GM12875 (cell line): ENCODE measurements at regions not wholly inside any gene's neighbourhood (a gene's known extent, or its start where the extent isn't known, plus 50 kb on each side); places are given as distances from the start of the nearest gene placed in this dataset.

Source experiments
- H3K4me3 ChIP-seq: one replicate; pipeline ENCODE4 v1.5.1; 2011; ENCODE audit warnings: low read depth, low read length, control low read depth
- TF ChIP-seq, protein P1 (sequence below): IDR thresholded peaks from 2 replicates; pipeline ENCODE4 v1.5.1; 2011; ENCODE audit warnings: low read depth, mild to moderate bottlenecking, control low read depth, inconsistent platforms, low read length, moderate library complexity, borderline replicate concordance; ENCODE audit not compliant: insufficient read depth

DNA sequence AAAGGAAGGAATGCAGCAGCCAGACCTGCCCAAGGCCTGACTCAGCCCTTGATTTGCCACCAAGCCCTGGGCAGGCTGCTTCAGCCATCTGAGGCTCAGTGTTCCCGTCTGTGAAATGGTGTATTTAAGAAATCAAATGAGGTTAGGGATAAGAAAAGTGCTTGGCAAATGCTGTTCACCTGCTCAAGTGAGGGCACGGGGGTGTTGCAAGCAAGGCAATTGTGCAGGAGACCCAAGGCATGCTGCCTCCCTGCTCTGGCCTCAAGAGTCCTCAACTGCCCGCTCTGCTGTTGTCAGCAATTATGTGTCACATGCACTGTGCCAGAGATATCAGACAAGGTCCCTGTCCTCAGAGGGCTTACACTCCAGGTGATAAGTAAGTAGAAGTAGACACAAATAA, 101.8 kb downstream of the TPRA1 start:
- TF ChIP-seq, protein P1, sequence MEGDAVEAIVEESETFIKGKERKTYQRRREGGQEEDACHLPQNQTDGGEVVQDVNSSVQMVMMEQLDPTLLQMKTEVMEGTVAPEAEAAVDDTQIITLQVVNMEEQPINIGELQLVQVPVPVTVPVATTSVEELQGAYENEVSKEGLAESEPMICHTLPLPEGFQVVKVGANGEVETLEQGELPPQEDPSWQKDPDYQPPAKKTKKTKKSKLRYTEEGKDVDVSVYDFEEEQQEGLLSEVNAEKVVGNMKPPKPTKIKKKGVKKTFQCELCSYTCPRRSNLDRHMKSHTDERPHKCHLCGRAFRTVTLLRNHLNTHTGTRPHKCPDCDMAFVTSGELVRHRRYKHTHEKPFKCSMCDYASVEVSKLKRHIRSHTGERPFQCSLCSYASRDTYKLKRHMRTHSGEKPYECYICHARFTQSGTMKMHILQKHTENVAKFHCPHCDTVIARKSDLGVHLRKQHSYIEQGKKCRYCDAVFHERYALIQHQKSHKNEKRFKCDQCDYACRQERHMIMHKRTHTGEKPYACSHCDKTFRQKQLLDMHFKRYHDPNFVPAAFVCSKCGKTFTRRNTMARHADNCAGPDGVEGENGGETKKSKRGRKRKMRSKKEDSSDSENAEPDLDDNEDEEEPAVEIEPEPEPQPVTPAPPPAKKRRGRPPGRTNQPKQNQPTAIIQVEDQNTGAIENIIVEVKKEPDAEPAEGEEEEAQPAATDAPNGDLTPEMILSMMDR = no peak
- no peak overlapping the region for H3K4me3 ChIP-seq

DNA sequence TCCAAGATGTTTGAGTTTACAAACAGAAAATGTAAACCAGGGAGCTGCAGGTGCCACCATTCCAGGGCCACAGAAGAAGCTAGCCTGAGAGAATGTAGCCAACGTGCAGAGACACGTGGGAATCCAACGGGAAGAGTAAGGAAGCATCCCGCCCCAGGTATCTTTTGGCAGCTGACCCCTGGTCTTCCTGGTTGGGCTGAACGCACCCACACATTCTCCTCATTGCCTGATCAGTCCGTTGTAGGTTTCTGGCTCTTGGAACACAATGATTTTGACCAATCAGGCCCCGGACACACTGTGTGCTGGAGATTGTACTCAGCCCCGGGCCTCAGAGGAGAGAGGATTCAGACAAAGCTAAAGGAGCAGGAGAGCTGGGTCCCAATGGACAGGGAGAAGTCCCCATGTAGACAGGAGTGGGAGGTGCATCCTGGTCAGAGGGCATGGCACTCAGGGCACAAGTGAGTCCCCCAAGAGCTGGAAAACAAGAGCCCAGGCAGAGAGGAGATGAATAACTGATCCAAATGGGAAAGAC, 102.3 kb downstream of the TPRA1 start:
- no peak overlapping the region for H3K4me3 ChIP-seq
- TF ChIP-seq, protein P1 = no peak

DNA sequence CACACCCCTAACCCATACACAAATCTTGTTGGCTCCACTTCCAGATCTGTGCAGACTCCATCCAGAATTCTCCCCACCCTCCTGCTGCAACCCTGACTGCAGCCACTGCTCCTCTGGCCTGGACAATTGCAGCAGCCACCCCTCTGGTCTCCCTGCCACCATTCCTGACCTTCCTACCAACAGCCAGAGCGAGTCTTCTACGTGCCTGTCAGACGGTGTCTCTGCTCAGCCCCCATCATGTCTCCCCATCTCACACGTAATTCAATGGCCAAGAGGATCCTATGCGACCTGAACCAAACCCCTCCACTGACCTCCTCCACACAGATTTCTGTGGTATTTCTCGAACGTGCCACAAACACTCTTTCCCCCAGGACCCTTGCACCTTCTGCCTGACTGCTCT, 103.3 kb downstream of the TPRA1 start:
- TF ChIP-seq, protein P1 = no peak
- H3K4me3 ChIP-seq = no peak overlapping the region

DNA sequence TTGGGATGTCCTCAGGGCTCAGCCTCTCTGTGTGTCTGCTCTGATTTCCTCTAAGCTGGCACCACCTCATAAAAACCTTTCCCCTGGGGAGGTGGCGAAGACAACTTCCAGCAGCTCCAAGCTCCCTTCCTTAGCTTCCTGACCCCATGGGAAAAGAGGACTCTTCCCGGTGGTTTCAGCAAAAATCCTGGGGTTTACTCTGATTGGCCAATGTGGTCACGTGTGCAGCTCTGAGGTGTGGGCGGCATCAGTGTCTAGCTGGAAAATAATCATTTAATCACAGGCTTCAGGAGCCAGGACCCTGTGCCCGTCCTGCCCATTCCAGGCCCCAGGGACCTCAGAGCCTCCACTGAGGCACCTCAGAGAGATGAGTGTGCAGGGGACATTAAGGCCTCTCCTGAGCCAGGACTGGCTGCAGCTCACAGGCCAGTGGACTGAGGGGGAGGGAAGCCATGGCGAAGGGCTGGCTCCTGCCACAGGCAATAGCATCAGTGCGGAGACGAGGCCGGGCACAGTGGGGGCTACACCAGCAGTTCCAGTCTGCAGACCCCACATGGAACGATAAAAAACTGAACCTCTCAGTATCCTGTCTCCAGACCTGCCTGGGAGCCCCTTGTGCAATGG, 104.1 kb downstream of the TPRA1 start:
- TF ChIP-seq, protein P1 = no peak
- H3K4me3 ChIP-seq = no peak overlapping the region

DNA sequence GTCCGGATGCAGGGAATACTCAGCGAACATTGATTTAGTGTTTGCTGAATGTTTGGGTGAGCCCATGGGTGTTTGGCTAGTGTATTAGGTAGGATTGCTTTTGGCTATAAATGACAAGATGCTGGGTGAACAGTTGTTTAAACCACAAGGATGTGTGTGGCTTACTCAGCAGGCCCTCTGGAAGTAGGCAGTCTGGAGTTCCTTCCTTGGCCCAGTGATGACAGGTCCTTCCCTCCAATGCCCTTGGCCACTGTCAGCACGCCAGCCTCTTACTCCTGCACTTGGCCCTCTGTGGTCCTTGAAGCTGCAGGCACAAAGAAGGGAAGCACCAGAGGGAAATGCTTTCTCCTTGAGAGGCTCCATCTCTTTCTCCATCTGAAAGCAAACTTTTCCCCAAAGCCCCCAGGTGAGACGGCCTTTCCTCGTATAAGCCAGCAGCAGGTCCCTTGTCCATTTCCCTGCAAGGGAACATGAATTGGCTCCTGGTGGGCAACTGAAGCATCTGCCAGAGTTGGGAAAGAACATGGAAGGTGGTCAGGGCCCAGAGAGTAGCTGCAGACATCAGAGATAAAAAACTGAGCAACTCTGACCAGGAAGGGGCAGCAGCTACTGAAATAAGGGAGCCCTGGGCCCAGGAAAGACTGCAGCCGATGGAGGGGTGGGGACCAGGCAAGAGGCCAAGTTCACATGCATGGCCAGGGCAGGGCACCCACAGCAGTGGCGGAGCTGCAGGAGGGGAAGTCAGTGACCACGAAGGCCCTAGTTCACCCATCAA, 105.0 kb downstream of the TPRA1 start:
- TF ChIP-seq, protein P1 = no peak

DNA sequence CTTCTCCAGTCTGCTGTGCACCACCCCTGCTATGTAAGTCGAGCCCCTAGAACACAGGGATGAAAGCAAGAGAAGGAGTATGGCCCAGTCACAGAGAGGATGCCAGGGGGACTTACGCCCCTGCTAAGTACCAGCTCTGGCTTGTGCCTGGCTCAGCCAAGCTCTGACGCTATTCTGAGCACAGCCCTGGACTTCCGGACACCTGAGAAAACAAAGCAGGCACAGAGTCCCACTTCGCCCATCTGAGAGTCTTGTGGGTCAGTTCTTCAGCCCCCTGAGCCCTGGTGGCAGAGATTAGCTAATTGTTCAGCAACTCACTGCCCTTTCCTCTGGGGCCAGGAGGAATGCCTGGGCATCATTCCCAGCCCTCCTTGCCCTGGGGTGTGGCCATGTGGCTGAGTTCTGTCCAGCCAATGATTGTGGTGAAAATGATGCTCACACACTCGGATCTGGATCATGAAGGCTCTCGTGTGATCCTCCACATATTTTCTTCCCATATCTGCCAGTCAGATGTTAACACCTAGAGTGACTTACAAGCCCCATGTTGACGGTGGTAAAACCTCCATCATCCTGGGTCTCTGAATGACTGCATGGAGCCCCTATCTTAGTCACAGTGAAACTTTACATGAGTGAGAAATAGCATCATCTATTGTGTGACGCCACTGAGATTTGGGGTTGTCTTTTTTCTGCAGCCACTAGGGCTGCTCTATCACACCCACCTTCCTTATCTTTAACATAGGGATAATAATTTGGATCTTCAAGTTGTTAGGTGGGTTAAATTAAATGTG, 105.7 kb downstream of the TPRA1 start:
- TF ChIP-seq, protein P1 = no peak
- no peak overlapping the region for H3K4me3 ChIP-seq

More for the DNA sequence above, 105.0 kb downstream of the TPRA1 start:
- H3K4me3 ChIP-seq = no peak overlapping the region
